B cell (primary cell): ENCODE measurements at regions not wholly inside any gene's neighbourhood (a gene's known extent, or its start where the extent isn't known, plus 50 kb on each side); places are given as distances from the start of the nearest gene placed in this dataset.
"Not testable (repeated sequence)": the region's sequence is repeated elsewhere in the genome, so short reads cannot be mapped to it uniquely, and the experiment has no call there.

Experiments used
- ATAC-seq: fragments of 200-7000 bp; cut with Tn5 transposase; one replicate; pipeline ENCODE4 v1.10.0; 2021; ENCODE audit warnings: low read depth, mild to moderate bottlenecking, moderate number of reproducible peaks, moderate library complexity
- CTCF ChIA-PET: fragments of 350-600 bp; sonication (Branson Sonifier 250); formaldehyde crosslinking; loops from one replicate; lab custom pipeline; 2021; ENCODE audit warnings: antibody characterized with exemption, inconsistent platforms; lab: Charles Lee
- POLR2A ChIA-PET: fragments of 350-600 bp; sonication (Branson Sonifier 250); formaldehyde crosslinking; loops from one replicate; lab custom pipeline; 2021; ENCODE audit warnings: antibody characterized with exemption; lab: Charles Lee
- DNase-seq: peaks from one replicate; pipeline ENCODE4 v3.0.0; 2013
- H2AFZ ChIP-seq: 2 replicates; pipeline ENCODE4 v1.6.1; 2012; ENCODE audit warnings: mild to moderate bottlenecking, low read depth, low read length; ENCODE audit not compliant: insufficient read depth, poor library complexity, severe bottlenecking
- H3K27ac ChIP-seq, 2 donors: 1 replicate in 1 of 2; 2 replicates in 1 of 2; pipeline ENCODE4 v1.5.1; 2012 to 2013; ENCODE audit warnings: low read length in 2 of 2, mild to moderate bottlenecking in 2 of 2, moderate library complexity in 1 of 2
- H3K27me3 ChIP-seq, 4 experiments: fragments of 200-600 bp in 1 of 4; sonication (generic) in 1 of 4; replicated peaks in 1 of 4; 1 replicate in 2 of 4; 2 replicates in 2 of 4; pipeline versions ENCODE4 v1.6.1 to v1.7.0; 2013 to 2016; ENCODE audit warnings: low read length in 3 of 4, mild to moderate bottlenecking in 2 of 4, mixed read lengths in 1 of 4, moderate library complexity in 1 of 4; ENCODE audit not compliant: insufficient read depth in 4 of 4, control insufficient read depth in 3 of 4; ENCODE audit errors: control extremely low read depth in 1 of 4
- H3K36me3 ChIP-seq, 2 experiments: replicated peaks in 1 of 2; 1 replicate in 1 of 2; 2 replicates in 1 of 2; pipeline versions ENCODE4 v1.6.1 to v1.7.1; 2013; ENCODE audit warnings: low read length in 1 of 2; ENCODE audit not compliant: insufficient read depth in 2 of 2, control insufficient read depth in 1 of 2; ENCODE audit errors: control extremely low read depth in 1 of 2, extremely low read depth in 1 of 2
- H3K4me1 ChIP-seq, 2 donors: fragments of 200-600 bp in 1 of 2; sonication (generic) in 1 of 2; 1 replicate in 1 of 2; 2 replicates in 1 of 2; pipeline versions ENCODE4 v1.5.1 to v1.6.1; 2013 to 2017; ENCODE audit warnings: low read length in 2 of 2; ENCODE audit not compliant: control insufficient read depth in 2 of 2, insufficient read depth in 2 of 2
- H3K4me2 ChIP-seq: replicated peaks from 2 replicates; pipeline ENCODE3; 2012; ENCODE audit warnings: mild to moderate bottlenecking, low read depth, low read length; ENCODE audit not compliant: poor library complexity, severe bottlenecking
- H3K4me3 ChIP-seq, 5 experiments: fragments of 200-600 bp in 1 of 5; sonication (generic) in 1 of 5; 1 replicate in 3 of 5; 2 replicates in 2 of 5; pipeline versions ENCODE4 v1.5.1 to v1.7.0; 2011 to 2016; ENCODE audit warnings: low read length in 4 of 5, mild to moderate bottlenecking in 4 of 5, low read depth in 2 of 5, control low read depth in 1 of 5, moderate library complexity in 1 of 5; ENCODE audit not compliant: insufficient read depth in 1 of 5; ENCODE audit errors: control extremely low read depth in 1 of 5, extremely low read depth in 1 of 5
- H3K79me2 ChIP-seq: fragments of 200-600 bp; sonication (generic); one replicate; pipeline ENCODE4 v1.6.0; 2016; ENCODE audit warnings: low read length; ENCODE audit not compliant: control insufficient read depth, insufficient read depth
- H3K9ac ChIP-seq: fragments of 200-600 bp; sonication (generic); 2 replicates; pipeline ENCODE4 v1.6.1; 2017; ENCODE audit warnings: mild to moderate bottlenecking, low read length, moderate library complexity
- H3K9me3 ChIP-seq, 3 donors: one replicate each; pipeline versions ENCODE4 v1.6.1 to v1.7.1; 2013; ENCODE audit warnings: low read length in 2 of 3; ENCODE audit not compliant: control insufficient read depth in 2 of 3, insufficient read depth in 1 of 3; ENCODE audit errors: control extremely low read depth in 1 of 3
- H4K20me1 ChIP-seq: 2 replicates; pipeline ENCODE4 v1.6.0; 2012; ENCODE audit warnings: mild to moderate bottlenecking, low read length; ENCODE audit not compliant: insufficient read depth, control insufficient read depth, poor library complexity, severe bottlenecking
- H3K27ac Mint-ChIP-seq: one replicate; pipeline ENCODE4 v1.8.0; 2021; ENCODE audit warnings: mixed read lengths
- H3K27me3 Mint-ChIP-seq: one replicate; pipeline ENCODE4 v1.8.0; 2021; ENCODE audit warnings: mixed read lengths
- H3K4me1 Mint-ChIP-seq: one replicate; pipeline ENCODE4 v1.8.0; 2021; ENCODE audit warnings: mixed read lengths
- H3K4me3 Mint-ChIP-seq: one replicate; pipeline ENCODE4 v1.8.0; 2021; ENCODE audit warnings: mixed read lengths
- H3K9me3 Mint-ChIP-seq: one replicate; pipeline ENCODE4 v1.8.0; 2022; ENCODE audit warnings: mixed read lengths; ENCODE audit not compliant: insufficient read depth
- CTCF ChIP-seq: fragments of 200-600 bp; IDR thresholded peaks from one replicate; pipeline ENCODE4 v1.8.0; 2022; ENCODE audit warnings: antibody characterized with exemption, mild to moderate bottlenecking
- EZH2 ChIP-seq: IDR thresholded peaks from 2 replicates; pipeline ENCODE4 v1.6.1; 2012; ENCODE audit warnings: borderline replicate concordance, low read depth, mild to moderate bottlenecking, moderate library complexity, low read length; ENCODE audit not compliant: insufficient read depth, poor library complexity, severe bottlenecking
- WGBS: methylation state at CpG from one replicate; pipeline ENCODE4 v1.1.5; 2013; ENCODE audit warnings: missing lambda C conversion rate; ENCODE audit not compliant: insufficient coverage; 5-methylcytosine and 5-hydroxymethylcytosine counted together
- intact Hi-C: fragments of 100-400 bp; cut with micrococcal nuclease; formaldehyde crosslinking; loops from one replicate; pipeline ENCODE4 v1.10.0; 2022

GRCh38 chr3:189430166-189430565 is 201.0 kb upstream of the TP63 start:
- WGBS, result no CpG with 5 or more reads among the region's 2 CpGs
- POLR2A ChIA-PET, result no interaction called here
- Histone ChIP-seq H3K4me2 (no peak overlapping the region), H3K9ac (no peak overlapping the region), H3K27ac (no peak overlapping the region), H3K36me3 (no peaks in the 10 kb centered on the region), H4K20me1 (no peaks in the 10 kb centered on the region), H3K4me1 (no peaks in the 10 kb centered on the region), H3K27me3 (peaks cover 0 to 2% (median 0%) of the 10 kb centered on the region in 4 experiments), H2AFZ (no peak overlapping the region), H3K4me3 (no peak overlapping the region), H3K79me2 (no peaks in the 10 kb centered on the region), H3K9me3 (peaks cover 0 to 13% (median 2%) of the 10 kb centered on the region in 3 donors)
- Mint-ChIP-seq H3K4me3 (no peak overlapping the region), H3K27ac (no peak overlapping the region), H3K27me3 (peaks cover 7% of the 10 kb centered on the region), H3K4me1 (no peaks in the 10 kb centered on the region), H3K9me3 (peaks cover 2% of the 10 kb centered on the region)
- CTCF ChIA-PET, result no interaction called here
- intact Hi-C loops, result no loop called here
- TF ChIP-seq CTCF (no peak), EZH2 (no peak)
- ATAC-seq (no peak), DNase-seq (no peak)

GRCh38 chr3:189442257-189442656 is 188.9 kb upstream of the TP63 start:
- H3K4me3 ChIP-seq, ATAC-seq, H3K27me3 Mint-ChIP-seq, H3K4me3 Mint-ChIP-seq, CTCF ChIA-PET, H2AFZ ChIP-seq, POLR2A ChIA-PET, H3K9me3 Mint-ChIP-seq, H3K9me3 ChIP-seq, H3K4me1 Mint-ChIP-seq, H3K27ac ChIP-seq, H3K4me1 ChIP-seq, H3K27ac Mint-ChIP-seq, H3K4me2 ChIP-seq, H4K20me1 ChIP-seq, H3K9ac ChIP-seq, intact Hi-C loops, H3K79me2 ChIP-seq, DNase-seq, H3K36me3 ChIP-seq, H3K27me3 ChIP-seq: not testable (repeated sequence)
- 93% methylated on average over 7 of the region's 10 CpGs for WGBS
